ENCODE measurements at regions not wholly inside any gene's neighbourhood (a gene's known extent, or its start where the extent isn't known, plus 50 kb on each side); places are given as distances from the start of the nearest gene placed in this dataset.
"Not testable (repeated sequence)": the region's sequence is repeated elsewhere in the genome, so short reads cannot be mapped to it uniquely, and the experiment has no call there.

- TF ChIP-seq CTCF (conservative IDR thresholded peaks at IDR 0.05; ENCODE audit: low read depth, low read length): no peak
- peak; percentile 77 for DNase-seq (ENCODE audit: low read depth)
- no peak overlapping the region for H3K4me3 ChIP-seq (ENCODE audit: low read depth, low read length)
Measured at GRCh38 chr13:48828962-48829411, 146.7 kb upstream of the FNDC3A start.

- TF ChIP-seq CTCF (conservative IDR thresholded peaks at IDR 0.05; ENCODE audit: low read depth, low read length): no peak
- no peak for DNase-seq (ENCODE audit: low read depth)
- no peak overlapping the region for H3K4me3 ChIP-seq (ENCODE audit: low read depth, low read length)
Measured at GRCh38 chr13:48829536-48829935, 146.2 kb upstream of the FNDC3A start.

- no peak for DNase-seq (ENCODE audit: low read depth)
- H3K4me3 ChIP-seq (ENCODE audit: low read depth, low read length): no peak overlapping the region
- no peak for TF ChIP-seq CTCF (conservative IDR thresholded peaks at IDR 0.05; ENCODE audit: low read depth, low read length)
Measured at GRCh38 chr13:48831248-48831647, 144.5 kb upstream of the FNDC3A start.

GRCh38 chr13:48833412-48833811 lies 142.3 kb upstream of the FNDC3A start:
- no peak for TF ChIP-seq CTCF (conservative IDR thresholded peaks at IDR 0.05; ENCODE audit: low read depth, low read length)
- no peak overlapping the region for H3K4me3 ChIP-seq (ENCODE audit: low read depth, low read length)
- no peak for DNase-seq (ENCODE audit: low read depth)

- DNase-seq (ENCODE audit: low read depth); H3K4me3 ChIP-seq (ENCODE audit: low read depth, low read length): not testable (repeated sequence)
Measured at GRCh38 chr13:48835326-48835725, 140.4 kb upstream of the FNDC3A start.

GRCh38 chr13:48838193-48838973 lies 137.3 kb upstream of the FNDC3A start:
- H3K4me3 ChIP-seq (ENCODE audit: low read depth, low read length): no peak overlapping the region
- no peak for TF ChIP-seq CTCF (conservative IDR thresholded peaks at IDR 0.05; ENCODE audit: low read depth, low read length)
- DNase-seq (ENCODE audit: low read depth): no peak

- H3K4me3 ChIP-seq (ENCODE audit: low read depth, low read length): no peak overlapping the region
- no peak for TF ChIP-seq CTCF (conservative IDR thresholded peaks at IDR 0.05; ENCODE audit: low read depth, low read length)
- no peak for DNase-seq (ENCODE audit: low read depth)
Measured at GRCh38 chr13:48839171-48839570, 136.5 kb upstream of the FNDC3A start.

All from epithelial cell of proximal tubule (primary cell).